ENCODE measurements at regions not wholly inside any gene's neighbourhood (a gene's known extent, or its start where the extent isn't known, plus 50 kb on each side); places are given as distances from the start of the nearest gene placed in this dataset.

GRCh38 chr4:38581426-38582106 is 82.4 kb upstream of the KLF3 start:
- H3K27ac ChIP-seq, result no peak overlapping the region
- TF ChIP-seq ZFX (IDR thresholded peaks at IDR 0.05) (no peak), CTCF (conservative IDR thresholded peaks at IDR 0.05) (no peak)

- TF ChIP-seq ZFX (IDR thresholded peaks at IDR 0.05) (no peak), CTCF (conservative IDR thresholded peaks at IDR 0.05) (no peak)
Observed at GRCh38 chr4:38582445-38582844, 81.6 kb upstream of the KLF3 start.

GRCh38 chr4:38582889-38583470 is 81.0 kb upstream of the KLF3 start:
- H3K27ac ChIP-seq, result no peak overlapping the region
- no peak for TF ChIP-seq ZFX (IDR thresholded peaks at IDR 0.05)
- no peak for TF ChIP-seq CTCF (conservative IDR thresholded peaks at IDR 0.05)

More at GRCh38 chr4:38582445-38582844, 81.6 kb upstream of the KLF3 start:
- H3K27ac ChIP-seq, result no peak overlapping the region

GRCh38 chr4:38585871-38586270 is 78.1 kb upstream of the KLF3 start:
- TF ChIP-seq ZFX (IDR thresholded peaks at IDR 0.05) (no peak), CTCF (conservative IDR thresholded peaks at IDR 0.05) (no peak)
- H3K27ac ChIP-seq, result no peak overlapping the region

- H3K27ac ChIP-seq, result no peak overlapping the region
- TF ChIP-seq ZFX (IDR thresholded peaks at IDR 0.05) (no peak), CTCF (conservative IDR thresholded peaks at IDR 0.05) (no peak)
Observed at GRCh38 chr4:38587106-38587505, 76.9 kb upstream of the KLF3 start.

GRCh38 chr4:38590046-38590445 is 74.0 kb upstream of the KLF3 start:
- TF ChIP-seq ZFX (IDR thresholded peaks at IDR 0.05) (no peak), CTCF (conservative IDR thresholded peaks at IDR 0.05) (no peak)
- H3K27ac ChIP-seq, result no peak overlapping the region

GRCh38 chr4:38591617-38592337 is 72.2 kb upstream of the KLF3 start:
- H3K27ac ChIP-seq, result no peak overlapping the region
- TF ChIP-seq ZFX (IDR thresholded peaks at IDR 0.05), result no peak
- no peak for TF ChIP-seq CTCF (conservative IDR thresholded peaks at IDR 0.05)

All from C4-2B (cell line).